CD4-positive, alpha-beta T cell (primary cell): ENCODE measurements at regions not wholly inside any gene's neighbourhood (a gene's known extent, or its start where the extent isn't known, plus 50 kb on each side); places are given as distances from the start of the nearest gene placed in this dataset.

Source experiments
- ATAC-seq: fragments of 200-7000 bp; cut with Tn5 transposase; one replicate; pipeline ENCODE4 v1.10.0; 2022; ENCODE audit warnings: mild to moderate bottlenecking; ENCODE audit not compliant: poor library complexity
- CTCF ChIA-PET: fragments of 350-600 bp; sonication (Branson Sonifier 250); formaldehyde crosslinking; loops from one replicate; lab custom pipeline; 2021; ENCODE audit warnings: antibody characterized with exemption, inconsistent platforms; lab: Charles Lee
- POLR2A ChIA-PET: fragments of 350-600 bp; sonication (Branson Sonifier 250); formaldehyde crosslinking; loops from one replicate; lab custom pipeline; 2021; ENCODE audit warnings: antibody characterized with exemption, inconsistent platforms; lab: Charles Lee
- DNase-seq, 14 experiments: peaks; one replicate each; pipeline ENCODE4 v3.0.0-alpha.2; 2013 to 2020; ENCODE audit warnings: mixed read lengths in 2 of 14
- H3K27ac ChIP-seq, 2 donors: one replicate each; pipeline versions ENCODE4 v1.5.1 to v1.7.0; 2013; ENCODE audit warnings: low read length in 2 of 2, low read depth in 1 of 2, mild to moderate bottlenecking in 1 of 2
- H3K27me3 ChIP-seq, 2 experiments: 1 replicate in 1 of 2; 2 replicates in 1 of 2; pipeline versions ENCODE4 v1.6.1 to v1.7.0; 2013; ENCODE audit warnings: low read length in 2 of 2, control low read depth in 1 of 2, mild to moderate bottlenecking in 1 of 2, moderate library complexity in 1 of 2; ENCODE audit not compliant: insufficient read depth in 2 of 2, control insufficient read depth in 1 of 2
- H3K36me3 ChIP-seq: one replicate; pipeline ENCODE4 v1.6.1; 2013; ENCODE audit warnings: low read length, control low read depth; ENCODE audit not compliant: insufficient read depth
- H3K4me1 ChIP-seq: one replicate; pipeline ENCODE4 v1.6.1; 2013; ENCODE audit warnings: low read length, control low read depth; ENCODE audit not compliant: insufficient read depth
- H3K4me3 ChIP-seq: one replicate; pipeline ENCODE4 v1.5.1; 2013; ENCODE audit warnings: mild to moderate bottlenecking, low read length, moderate library complexity
- H3K9me3 ChIP-seq, 2 experiments: 1 replicate in 1 of 2; 2 replicates in 1 of 2; pipeline versions ENCODE4 v1.6.1 to v1.7.0; 2013; ENCODE audit warnings: low read length in 2 of 2, mild to moderate bottlenecking in 2 of 2, control low read depth in 1 of 2, moderate library complexity in 1 of 2; ENCODE audit not compliant: control insufficient read depth in 1 of 2, insufficient read depth in 1 of 2
- H3K27ac Mint-ChIP-seq: one replicate; pipeline ENCODE4 v1.8.0; 2020; ENCODE audit warnings: mixed read lengths
- H3K27me3 Mint-ChIP-seq: one replicate; pipeline ENCODE4 v1.8.0; 2021; ENCODE audit warnings: mixed read lengths
- H3K36me3 Mint-ChIP-seq: one replicate; pipeline ENCODE4 v1.8.0; 2021; ENCODE audit warnings: low read depth, mixed read lengths
- H3K4me1 Mint-ChIP-seq: one replicate; pipeline ENCODE4 v1.8.0; 2021; ENCODE audit warnings: low read depth, mixed read lengths
- H3K4me3 Mint-ChIP-seq: one replicate; pipeline ENCODE4 v1.8.0; 2020; ENCODE audit warnings: mild to moderate bottlenecking, mixed read lengths
- H3K9me3 Mint-ChIP-seq: one replicate; pipeline ENCODE4 v1.8.0; 2020; ENCODE audit warnings: mixed read lengths
- intact Hi-C, 2 experiments: fragments of 100-400 bp; cut with DNase I in 1 of 2; cut with micrococcal nuclease in 1 of 2; formaldehyde crosslinking; loops; one replicate each; pipeline versions ENCODE4 v1.15.1 to v1.9.0; 2023 to 2025; cut with DNase I, micrococcal nuclease
- TF ChIP-seq, protein P1 (sequence below): fragments of 200-600 bp; IDR thresholded peaks from one replicate; pipeline ENCODE4 v1.8.0; 2022; ENCODE audit warnings: antibody characterized with exemption, mild to moderate bottlenecking

DNA sequence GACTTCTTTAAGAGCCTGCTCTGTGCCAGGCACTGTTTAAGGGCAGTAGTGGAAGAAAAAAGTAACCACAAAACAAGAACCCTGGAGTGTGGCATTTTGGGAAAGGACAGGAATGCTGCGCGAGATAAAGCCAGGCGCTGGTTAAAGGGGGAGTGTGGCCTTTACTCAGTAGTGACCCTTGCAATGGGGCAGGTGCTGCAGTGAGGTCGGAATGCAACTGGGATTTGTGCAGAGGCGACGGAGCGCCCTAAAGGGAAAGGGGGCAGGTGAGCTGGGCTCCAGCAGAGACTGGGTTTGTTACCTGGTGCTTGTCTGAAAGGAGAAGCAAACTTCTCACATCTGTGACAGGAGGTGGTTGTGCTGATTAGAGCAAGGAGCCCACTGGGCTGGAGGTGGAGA is 263.6 kb downstream of the ACTR3B start:
- H3K9me3 Mint-ChIP-seq: no peaks in the 10 kb centered on the region
- H3K4me1 Mint-ChIP-seq: no peaks in the 10 kb centered on the region
- Histone ChIP-seq H3K4me1 (no peaks in the 10 kb centered on the region), H3K4me3 (no peak overlapping the region), H3K36me3 (no peaks in the 10 kb centered on the region), H3K27ac (no peak overlapping the region), H3K27me3 (no peaks in the 10 kb centered on the region), H3K9me3 (peaks cover 3 to 6% of the 10 kb centered on the region in 2 experiments)
- TF ChIP-seq, protein P1, sequence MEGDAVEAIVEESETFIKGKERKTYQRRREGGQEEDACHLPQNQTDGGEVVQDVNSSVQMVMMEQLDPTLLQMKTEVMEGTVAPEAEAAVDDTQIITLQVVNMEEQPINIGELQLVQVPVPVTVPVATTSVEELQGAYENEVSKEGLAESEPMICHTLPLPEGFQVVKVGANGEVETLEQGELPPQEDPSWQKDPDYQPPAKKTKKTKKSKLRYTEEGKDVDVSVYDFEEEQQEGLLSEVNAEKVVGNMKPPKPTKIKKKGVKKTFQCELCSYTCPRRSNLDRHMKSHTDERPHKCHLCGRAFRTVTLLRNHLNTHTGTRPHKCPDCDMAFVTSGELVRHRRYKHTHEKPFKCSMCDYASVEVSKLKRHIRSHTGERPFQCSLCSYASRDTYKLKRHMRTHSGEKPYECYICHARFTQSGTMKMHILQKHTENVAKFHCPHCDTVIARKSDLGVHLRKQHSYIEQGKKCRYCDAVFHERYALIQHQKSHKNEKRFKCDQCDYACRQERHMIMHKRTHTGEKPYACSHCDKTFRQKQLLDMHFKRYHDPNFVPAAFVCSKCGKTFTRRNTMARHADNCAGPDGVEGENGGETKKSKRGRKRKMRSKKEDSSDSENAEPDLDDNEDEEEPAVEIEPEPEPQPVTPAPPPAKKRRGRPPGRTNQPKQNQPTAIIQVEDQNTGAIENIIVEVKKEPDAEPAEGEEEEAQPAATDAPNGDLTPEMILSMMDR: no peak
- no peak overlapping the region for H3K27ac Mint-ChIP-seq
- H3K27me3 Mint-ChIP-seq: no peaks in the 10 kb centered on the region
- CTCF ChIA-PET: no interaction called here
- POLR2A ChIA-PET: no interaction called here
- DNase-seq (no peak), ATAC-seq (no peak)
- H3K36me3 Mint-ChIP-seq: no peaks in the 10 kb centered on the region
- H3K4me3 Mint-ChIP-seq: no peak overlapping the region
- intact Hi-C loops: no loop called here

DNA sequence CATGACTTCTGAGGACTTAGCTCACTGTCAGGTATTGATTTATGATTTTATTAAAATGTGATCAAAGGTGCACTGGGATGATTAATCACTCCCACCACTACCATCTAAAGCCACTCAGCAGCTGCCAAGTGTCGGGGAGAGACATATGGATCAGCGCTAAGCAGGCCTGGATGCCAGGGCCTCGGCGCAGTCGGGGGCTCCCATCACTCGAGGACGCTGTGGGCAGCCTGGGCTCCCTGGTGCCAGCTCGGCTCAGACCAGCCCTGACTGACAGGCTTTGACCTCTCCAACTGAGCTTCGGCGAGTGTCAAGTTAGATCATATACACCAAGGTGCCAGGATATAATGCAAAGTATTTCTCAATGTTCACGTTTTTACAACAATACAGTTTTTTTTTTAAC is 267.7 kb downstream of the ACTR3B start:
- no peak overlapping the region for H3K27ac ChIP-seq
- ATAC-seq (no peak), DNase-seq (no peak)
- Mint-ChIP-seq H3K9me3 (no peaks in the 10 kb centered on the region), H3K4me1 (no peaks in the 10 kb centered on the region), H3K27me3 (no peaks in the 10 kb centered on the region), H3K27ac (no peak overlapping the region), H3K36me3 (no peaks in the 10 kb centered on the region), H3K4me3 (no peak overlapping the region)
- ChIA-PET CTCF (no interaction called here), POLR2A (no interaction called here)
- intact Hi-C loops: no loop called here
- H3K4me1 ChIP-seq: no peaks in the 10 kb centered on the region
- H3K27me3 ChIP-seq: no peaks in the 10 kb centered on the region
- H3K4me3 ChIP-seq: no peak overlapping the region
- H3K9me3 ChIP-seq: no peaks in the 10 kb centered on the region
- no peaks in the 10 kb centered on the region for H3K36me3 ChIP-seq
- TF ChIP-seq, protein P1: no peak

DNA sequence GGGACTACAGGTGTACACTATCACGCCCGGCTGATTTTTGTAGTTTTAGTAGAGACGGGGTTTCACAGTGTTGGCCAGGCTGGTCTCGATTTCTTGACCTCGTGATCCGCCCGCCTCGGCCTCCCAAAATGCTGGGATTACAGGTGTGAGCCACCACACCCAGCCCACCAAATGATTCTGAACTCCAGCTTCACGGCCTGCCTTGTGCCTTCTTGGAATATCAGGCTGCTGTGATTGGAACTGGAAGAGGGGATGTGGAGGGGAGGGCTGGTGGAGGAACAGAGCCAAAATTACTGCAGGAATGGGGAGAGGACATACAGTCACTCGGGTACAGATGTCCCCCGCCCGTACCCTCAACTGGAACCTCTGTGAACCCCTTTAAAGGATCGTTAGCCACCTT is 268.4 kb downstream of the ACTR3B start:
- Mint-ChIP-seq H3K27me3 (no peaks in the 10 kb centered on the region), H3K4me1 (no peaks in the 10 kb centered on the region), H3K36me3 (no peaks in the 10 kb centered on the region), H3K9me3 (no peaks in the 10 kb centered on the region), H3K27ac (no peak overlapping the region), H3K4me3 (no peak overlapping the region)
- TF ChIP-seq, protein P1: no peak
- intact Hi-C loops: no loop called here
- no peaks in the 10 kb centered on the region for H3K9me3 ChIP-seq
- no peak overlapping the region for H3K27ac ChIP-seq
- H3K27me3 ChIP-seq: no peaks in the 10 kb centered on the region
- no peak overlapping the region for H3K4me3 ChIP-seq
- ChIA-PET CTCF (no interaction called here), POLR2A (no interaction called here)
- no peaks in the 10 kb centered on the region for H3K4me1 ChIP-seq
- DNase-seq (no peak), ATAC-seq (no peak)
- H3K36me3 ChIP-seq: no peaks in the 10 kb centered on the region
